Mesenchymal stem cell (in vitro differentiated cells and primary cell): ENCODE measurements at regions not wholly inside any gene's neighbourhood (a gene's known extent, or its start where the extent isn't known, plus 50 kb on each side); places are given as distances from the start of the nearest gene placed in this dataset.

Experiments
- DNase-seq: peaks from one replicate; pipeline ENCODE4 v3.0.0-alpha.2; 2013
- H2AFZ ChIP-seq: one replicate; pipeline ENCODE4 v1.6.1; 2013; ENCODE audit warnings: low read depth, mild to moderate bottlenecking, control low read depth, inconsistent platforms, low read length, moderate library complexity
- H2AK5ac ChIP-seq: 2 replicates; pipeline ENCODE4 v1.6.1; 2013; ENCODE audit warnings: low read length, moderate library complexity, mild to moderate bottlenecking, inconsistent platforms; ENCODE audit not compliant: severe bottlenecking
- H2BK120ac ChIP-seq: one replicate; pipeline ENCODE4 v1.6.1; 2013; ENCODE audit warnings: low read depth, mild to moderate bottlenecking, inconsistent platforms, low read length, moderate library complexity
- H2BK12ac ChIP-seq, 2 experiments: one replicate each; pipeline ENCODE4 v1.6.1; 2013; ENCODE audit warnings: inconsistent platforms in 2 of 2, low read length in 2 of 2, mild to moderate bottlenecking in 2 of 2, moderate library complexity in 2 of 2, control low read depth in 1 of 2
- H2BK15ac ChIP-seq: one replicate; pipeline ENCODE4 v1.6.1; 2013; ENCODE audit warnings: mild to moderate bottlenecking, low read depth, inconsistent platforms; ENCODE audit not compliant: poor library complexity, severe bottlenecking
- H2BK5ac ChIP-seq: 2 replicates; pipeline ENCODE4 v1.6.1; 2013; ENCODE audit warnings: low read depth, mild to moderate bottlenecking, low read length, control low read depth, inconsistent platforms; ENCODE audit not compliant: poor library complexity, severe bottlenecking
- H3K14ac ChIP-seq, 2 experiments: one replicate each; pipeline ENCODE4 v1.6.1; 2013; ENCODE audit warnings: inconsistent platforms in 2 of 2, low read length in 2 of 2, control low read depth in 1 of 2, mild to moderate bottlenecking in 1 of 2, moderate library complexity in 1 of 2
- H3K18ac ChIP-seq, 2 experiments: one replicate each; pipeline ENCODE4 v1.6.1; 2013; ENCODE audit warnings: inconsistent platforms in 2 of 2, low read length in 2 of 2, control low read depth in 1 of 2, low read depth in 1 of 2, mild to moderate bottlenecking in 1 of 2
- H3K23ac ChIP-seq, 2 experiments: one replicate each; pipeline ENCODE4 v1.6.1; 2013; ENCODE audit warnings: inconsistent platforms in 2 of 2, low read length in 2 of 2, mild to moderate bottlenecking in 2 of 2, moderate library complexity in 2 of 2, control low read depth in 1 of 2
- H3K27ac ChIP-seq: 2 replicates; pipeline ENCODE4 v1.5.1; 2013; ENCODE audit warnings: mild to moderate bottlenecking, moderate library complexity, low read length, control low read depth, inconsistent platforms; ENCODE audit not compliant: poor library complexity, severe bottlenecking
- H3K27me3 ChIP-seq, 2 experiments: 2 replicates each; pipeline versions ENCODE4 v1.6.1 to v1.7.0; 2013; ENCODE audit warnings: low read length in 2 of 2, mild to moderate bottlenecking in 2 of 2, moderate library complexity in 2 of 2, control low read depth in 1 of 2, inconsistent platforms in 1 of 2; ENCODE audit not compliant: control insufficient read depth in 1 of 2, insufficient read depth in 1 of 2
- H3K36me3 ChIP-seq, 2 experiments: 2 replicates each; pipeline versions ENCODE4 v1.6.1 to v1.7.0; 2013; ENCODE audit warnings: low read length in 2 of 2, control low read depth in 1 of 2, inconsistent platforms in 1 of 2, low read depth in 1 of 2, mild to moderate bottlenecking in 1 of 2; ENCODE audit not compliant: insufficient read depth in 2 of 2, control insufficient read depth in 1 of 2
- H3K4ac ChIP-seq, 2 experiments: one replicate each; pipeline ENCODE4 v1.6.1; 2013; ENCODE audit warnings: inconsistent platforms in 2 of 2, low read length in 2 of 2, mild to moderate bottlenecking in 2 of 2, moderate library complexity in 2 of 2, control low read depth in 1 of 2, low read depth in 1 of 2
- H3K4me1 ChIP-seq: 2 replicates; pipeline ENCODE4 v1.6.1; 2013; ENCODE audit warnings: low read depth, low read length, control low read depth; ENCODE audit not compliant: control insufficient read depth, insufficient read depth
- H3K4me2 ChIP-seq: 2 replicates; pipeline ENCODE4 v1.6.1; 2013; ENCODE audit warnings: low read length, mild to moderate bottlenecking, inconsistent platforms; ENCODE audit not compliant: poor library complexity, severe bottlenecking
- H3K4me3 ChIP-seq, 2 experiments: 2 replicates each; pipeline versions ENCODE4 v1.5.1 to v1.7.0; 2013; ENCODE audit warnings: low read length in 2 of 2, mild to moderate bottlenecking in 2 of 2, control low read depth in 1 of 2, low read depth in 1 of 2; ENCODE audit not compliant: insufficient read depth in 1 of 2
- H3K79me1 ChIP-seq: replicated peaks from 2 replicates; pipeline ENCODE4 v1.6.1; 2013; ENCODE audit warnings: mild to moderate bottlenecking, control low read depth, low read length, inconsistent platforms; ENCODE audit not compliant: poor library complexity, severe bottlenecking
- H3K9ac ChIP-seq: 2 replicates; pipeline ENCODE4 v1.7.0; 2013; ENCODE audit warnings: mild to moderate bottlenecking, low read length, moderate library complexity
- H3K9me3 ChIP-seq: 2 replicates; pipeline ENCODE4 v1.7.0; 2013; ENCODE audit warnings: mild to moderate bottlenecking, low read length; ENCODE audit not compliant: control insufficient read depth
- H4K8ac ChIP-seq: one replicate; pipeline ENCODE4 v1.6.1; 2013; ENCODE audit warnings: inconsistent platforms, mild to moderate bottlenecking, low read length, moderate library complexity
- H4K91ac ChIP-seq: one replicate; pipeline ENCODE4 v1.6.1; 2013; ENCODE audit warnings: mild to moderate bottlenecking, low read length, inconsistent platforms
- WGBS: methylation state at CpG from one replicate; pipeline ENCODE4 v1.1.7; 2013; ENCODE audit warnings: mixed read lengths; 5-methylcytosine and 5-hydroxymethylcytosine counted together

GRCh38 chrX:51272638-51273037 lies 60.0 kb upstream of the NUDT10 start:
- Histone ChIP-seq H2BK120ac (no peak overlapping the region), H4K8ac (no peak overlapping the region), H2BK5ac (no peak overlapping the region), H2AK5ac (no peak overlapping the region), H3K4me1 (no peaks in the 10 kb centered on the region), H3K14ac (no peak overlapping the region), H3K9ac (no peak overlapping the region), H2BK15ac (no peak overlapping the region), H3K27me3 (peaks cover 0 to 5% of the 10 kb centered on the region in 2 experiments), H3K4me2 (no peak overlapping the region), H2AFZ (no peak overlapping the region), H2BK12ac (no peak overlapping the region), H3K9me3 (no peaks in the 10 kb centered on the region), H3K4ac (no peak overlapping the region), H3K79me1 (no peaks in the 10 kb centered on the region), H3K27ac (no peak overlapping the region), H3K36me3 (no peaks in the 10 kb centered on the region), H3K18ac (no peak overlapping the region), H4K91ac (no peak overlapping the region), H3K4me3 (no peak overlapping the region), H3K23ac (no peak overlapping the region)
- no peak for DNase-seq
- WGBS, result 75% methylated on average over 1 of the region's 2 CpGs

GRCh38 chrX:51281758-51282318 lies 50.8 kb upstream of the NUDT10 start:
- DNase-seq, result no peak
- Histone ChIP-seq H3K9ac (no peak overlapping the region), H2AFZ (no peak overlapping the region), H3K4me2 (no peak overlapping the region), H3K27ac (no peak overlapping the region), H3K36me3 (no peaks in the 10 kb centered on the region), H3K4ac (no peak overlapping the region), H3K4me1 (no peaks in the 10 kb centered on the region), H3K14ac (no peak overlapping the region), H2BK5ac (no peak overlapping the region), H3K4me3 (no peak overlapping the region), H3K9me3 (no peaks in the 10 kb centered on the region), H4K91ac (no peak overlapping the region), H2BK15ac (no peak overlapping the region), H3K23ac (no peak overlapping the region), H4K8ac (no peak overlapping the region), H2AK5ac (no peak overlapping the region), H3K18ac (no peak overlapping the region), H3K79me1 (no peaks in the 10 kb centered on the region), H2BK120ac (no peak overlapping the region), H3K27me3 (peaks cover 0 to 9% of the 10 kb centered on the region in 2 experiments), H2BK12ac (no peak overlapping the region)
- 69% methylated on average over 4 of the region's 6 CpGs for WGBS
